ENCODE measurements at regions not wholly inside any gene's neighbourhood (a gene's known extent, or its start where the extent isn't known, plus 50 kb on each side); places are given as distances from the start of the nearest gene placed in this dataset.

- no peak for TF ChIP-seq POLR2A (IDR thresholded peaks at IDR 0.05)
- TF ChIP-seq, protein P1, sequence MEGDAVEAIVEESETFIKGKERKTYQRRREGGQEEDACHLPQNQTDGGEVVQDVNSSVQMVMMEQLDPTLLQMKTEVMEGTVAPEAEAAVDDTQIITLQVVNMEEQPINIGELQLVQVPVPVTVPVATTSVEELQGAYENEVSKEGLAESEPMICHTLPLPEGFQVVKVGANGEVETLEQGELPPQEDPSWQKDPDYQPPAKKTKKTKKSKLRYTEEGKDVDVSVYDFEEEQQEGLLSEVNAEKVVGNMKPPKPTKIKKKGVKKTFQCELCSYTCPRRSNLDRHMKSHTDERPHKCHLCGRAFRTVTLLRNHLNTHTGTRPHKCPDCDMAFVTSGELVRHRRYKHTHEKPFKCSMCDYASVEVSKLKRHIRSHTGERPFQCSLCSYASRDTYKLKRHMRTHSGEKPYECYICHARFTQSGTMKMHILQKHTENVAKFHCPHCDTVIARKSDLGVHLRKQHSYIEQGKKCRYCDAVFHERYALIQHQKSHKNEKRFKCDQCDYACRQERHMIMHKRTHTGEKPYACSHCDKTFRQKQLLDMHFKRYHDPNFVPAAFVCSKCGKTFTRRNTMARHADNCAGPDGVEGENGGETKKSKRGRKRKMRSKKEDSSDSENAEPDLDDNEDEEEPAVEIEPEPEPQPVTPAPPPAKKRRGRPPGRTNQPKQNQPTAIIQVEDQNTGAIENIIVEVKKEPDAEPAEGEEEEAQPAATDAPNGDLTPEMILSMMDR (IDR thresholded peaks at IDR 0.05), result no peak
- TF ChIP-seq EP300 (IDR thresholded peaks at IDR 0.05), result no peak
These were observed 85.6 kb upstream of the CCDC112 start for GRCh38 chr5:115381911-115382662.
